NCI-H460 (cell line): ENCODE measurements at regions not wholly inside any gene's neighbourhood (a gene's known extent, or its start where the extent isn't known, plus 50 kb on each side); places are given as distances from the start of the nearest gene placed in this dataset.

Source experiments
- DNase-seq: peaks from one replicate; pipeline ENCODE4 v3.0.0-alpha.2; 2016; ENCODE audit warnings: low read depth; ENCODE audit errors: extremely low read depth

GRCh38 chr22:49593509-49593908 lies 234.2 kb downstream of the BRD1 start:
- no peak for DNase-seq

- no peak for DNase-seq
These were observed 234.7 kb downstream of the BRD1 start for GRCh38 chr22:49592780-49593501.

DNA sequence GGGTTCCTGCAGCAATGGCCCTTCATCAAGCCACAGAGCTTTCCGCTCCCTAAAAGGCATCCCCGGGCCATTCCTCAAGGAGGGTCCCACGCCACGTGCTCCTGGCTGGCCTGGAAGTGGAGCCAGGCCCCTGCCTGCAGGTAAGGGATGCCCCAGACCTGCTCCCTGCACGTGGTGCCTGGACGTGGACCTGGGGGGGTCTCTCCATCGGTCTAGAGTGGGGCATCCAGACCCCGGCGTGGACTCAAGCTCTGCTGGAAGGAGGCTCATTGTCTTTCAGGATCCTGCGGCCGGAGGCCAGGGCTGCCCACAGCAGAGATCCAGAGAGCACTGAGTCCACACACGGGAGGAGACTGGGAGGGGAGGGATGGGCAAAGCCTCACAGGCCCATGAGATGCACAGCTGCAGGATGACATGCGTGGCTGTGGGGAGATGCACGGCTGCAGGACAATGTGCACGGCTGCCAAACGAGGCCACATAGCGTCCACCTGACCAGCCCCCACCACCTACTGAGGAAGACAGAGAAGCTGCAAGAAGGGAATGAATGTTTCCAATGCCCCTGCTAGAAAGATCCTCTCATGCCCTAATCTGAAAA lies 236.7 kb downstream of the BRD1 start:
- DNase-seq, result no peak

GRCh38 chr22:49590381-49590780 lies 237.3 kb downstream of the BRD1 start:
- no peak for DNase-seq

- no peak for DNase-seq
These were observed 237.9 kb downstream of the BRD1 start for GRCh38 chr22:49589811-49590210.

DNA sequence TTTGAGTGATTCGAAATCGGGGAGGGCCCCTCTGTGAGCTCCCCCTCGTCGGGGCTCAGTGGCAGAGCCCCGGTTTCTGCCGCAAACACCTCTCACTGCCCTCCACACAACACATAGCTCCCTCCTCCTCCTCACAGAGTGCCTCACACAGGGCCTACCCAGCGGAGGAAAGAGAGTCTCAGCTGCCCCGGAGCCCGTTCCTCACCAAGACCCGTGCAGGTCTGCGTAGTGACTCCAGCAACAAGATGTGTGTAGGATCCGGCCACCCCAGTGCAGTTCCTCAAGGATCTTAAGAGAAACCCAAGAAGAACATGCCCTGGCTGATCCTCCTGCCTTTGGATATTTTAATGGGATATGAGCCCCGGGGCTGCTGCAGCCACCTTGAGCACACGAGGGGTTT lies 238.4 kb downstream of the BRD1 start:
- DNase-seq, result no peak

GRCh38 chr22:49588739-49589138 lies 238.9 kb downstream of the BRD1 start:
- DNase-seq, result no peak

- no peak for DNase-seq
These were observed 239.7 kb downstream of the BRD1 start for GRCh38 chr22:49587987-49588386.

- no peak for DNase-seq
These were observed 240.3 kb downstream of the BRD1 start for GRCh38 chr22:49587421-49587820.

- peak; percentile 2 for DNase-seq
These were observed 240.8 kb downstream of the BRD1 start for GRCh38 chr22:49586873-49587272.

- peak; percentile 1 for DNase-seq
These were observed 241.4 kb downstream of the BRD1 start for GRCh38 chr22:49586244-49586748.

- DNase-seq, result no peak
These were observed 242.0 kb downstream of the BRD1 start for GRCh38 chr22:49585461-49586243.

DNA sequence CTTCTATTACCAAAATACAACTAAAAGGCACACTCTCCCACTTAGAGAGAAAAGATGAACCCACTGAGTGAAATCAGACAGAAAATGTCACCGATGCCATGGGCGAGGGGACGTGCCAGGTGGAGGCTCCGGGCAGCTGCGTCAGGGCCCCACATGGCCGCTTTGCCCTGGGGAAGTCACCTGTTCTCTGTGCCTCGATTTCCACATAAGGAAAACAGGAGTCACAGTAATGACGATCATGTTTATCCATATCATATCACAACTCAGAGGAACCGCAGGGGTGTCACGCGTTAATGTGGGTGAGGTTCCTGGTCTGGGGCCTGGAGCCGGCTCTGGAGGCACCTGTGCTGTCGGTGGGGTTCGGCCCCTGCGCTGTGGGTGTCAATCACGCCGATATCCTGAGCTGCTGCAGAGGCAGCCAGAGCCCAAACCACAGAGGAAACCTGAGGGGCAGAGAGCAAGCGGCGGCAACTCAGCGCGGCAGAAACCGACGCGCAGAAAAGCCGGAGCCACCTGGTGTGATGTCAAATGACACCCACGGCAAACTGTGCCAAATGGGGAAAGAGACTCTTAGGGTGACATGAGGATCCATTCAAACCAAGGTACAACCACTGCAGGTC lies 243.7 kb downstream of the BRD1 start:
- no peak for DNase-seq

DNA sequence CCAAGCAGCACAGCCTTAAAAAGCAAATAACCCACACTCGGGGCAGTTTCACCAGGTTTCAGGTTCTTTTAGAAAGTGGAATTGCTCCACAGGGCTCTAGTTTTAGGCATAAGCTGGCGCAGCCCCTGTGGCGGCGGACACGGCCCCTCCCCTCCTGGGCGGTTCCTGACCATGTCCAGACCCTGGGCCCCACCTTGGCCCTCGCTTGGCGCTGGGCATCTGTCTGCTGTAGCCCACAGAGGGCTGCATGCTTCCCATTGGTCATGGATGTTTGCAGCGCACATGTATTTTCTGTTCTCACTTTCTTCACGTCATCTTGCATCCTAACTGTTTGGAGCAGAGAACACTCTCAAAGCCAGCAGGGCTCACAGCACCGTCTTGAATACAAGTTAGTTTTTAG lies 244.3 kb downstream of the BRD1 start:
- DNase-seq, result no peak

- no peak for DNase-seq
These were observed 245.0 kb downstream of the BRD1 start for GRCh38 chr22:49582678-49583077.

DNA sequence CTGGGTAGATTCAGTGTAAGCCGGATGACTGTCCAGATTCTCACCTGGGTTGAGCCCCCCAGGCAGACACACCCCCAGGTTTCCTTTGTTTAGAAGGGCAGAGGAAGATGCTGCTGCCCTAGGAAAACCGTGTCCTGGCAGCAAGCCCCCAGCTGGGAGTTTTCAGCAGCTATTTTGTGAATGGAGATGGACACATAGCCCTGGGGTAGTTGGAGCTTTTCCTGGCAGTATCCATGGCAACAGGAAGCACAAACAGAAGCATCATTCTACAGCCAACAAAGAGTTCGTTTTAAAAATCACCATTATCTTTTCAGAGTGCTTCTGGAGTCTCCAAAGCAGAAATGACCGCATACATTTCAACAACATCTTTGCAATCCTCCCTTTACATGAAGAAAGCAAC lies 245.5 kb downstream of the BRD1 start:
- no peak for DNase-seq

- DNase-seq, result no peak
These were observed 247.6 kb downstream of the BRD1 start for GRCh38 chr22:49580024-49580423.

- DNase-seq, result no peak
These were observed 250.3 kb downstream of the BRD1 start for GRCh38 chr22:49577168-49578060.

DNA sequence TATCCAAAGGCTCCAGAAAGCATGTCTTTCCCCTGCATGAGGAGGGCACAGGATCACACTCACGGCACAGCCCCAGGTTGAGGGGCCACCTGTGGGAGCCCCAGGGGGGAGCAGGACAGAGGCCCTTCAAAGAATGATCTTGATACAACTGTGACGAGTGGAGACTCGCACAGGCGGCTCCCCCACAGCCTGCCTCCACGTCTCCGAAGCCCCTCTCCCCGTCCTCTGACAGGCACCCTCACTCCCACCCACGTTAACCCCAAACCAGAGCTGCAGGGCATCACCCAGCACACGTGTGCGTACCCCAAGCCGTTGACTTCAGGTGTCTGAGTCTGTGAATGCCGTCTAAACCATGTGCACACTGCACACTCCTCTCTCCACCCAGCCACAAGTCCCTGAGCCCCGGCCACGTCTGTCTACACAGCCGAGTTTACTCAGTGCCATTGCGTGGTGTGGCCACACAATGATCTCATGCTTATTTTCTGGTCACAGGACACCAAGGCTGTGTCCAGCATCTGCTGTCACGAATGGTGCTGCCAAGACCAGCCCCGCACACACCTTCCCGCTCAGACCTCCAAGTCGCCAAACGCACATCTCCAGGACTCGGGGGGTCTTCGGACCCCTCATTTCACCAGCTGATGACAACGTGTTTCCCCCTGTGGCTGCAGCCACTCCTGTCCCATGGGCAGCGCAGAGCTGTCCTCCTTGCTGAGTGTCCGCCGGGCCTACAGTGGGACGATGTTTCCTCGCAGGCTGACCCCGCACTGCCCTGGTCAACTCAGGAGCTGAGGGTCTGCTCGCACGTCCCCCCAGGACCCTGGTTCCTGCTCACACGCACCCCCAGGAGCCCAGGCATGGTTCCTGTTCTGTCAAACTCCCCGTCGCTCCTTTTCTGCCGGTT lies 251.2 kb downstream of the BRD1 start:
- no peak for DNase-seq
